ENCODE measurements at regions not wholly inside any gene's neighbourhood (a gene's known extent, or its start where the extent isn't known, plus 50 kb on each side); places are given as distances from the start of the nearest gene placed in this dataset.

DNA sequence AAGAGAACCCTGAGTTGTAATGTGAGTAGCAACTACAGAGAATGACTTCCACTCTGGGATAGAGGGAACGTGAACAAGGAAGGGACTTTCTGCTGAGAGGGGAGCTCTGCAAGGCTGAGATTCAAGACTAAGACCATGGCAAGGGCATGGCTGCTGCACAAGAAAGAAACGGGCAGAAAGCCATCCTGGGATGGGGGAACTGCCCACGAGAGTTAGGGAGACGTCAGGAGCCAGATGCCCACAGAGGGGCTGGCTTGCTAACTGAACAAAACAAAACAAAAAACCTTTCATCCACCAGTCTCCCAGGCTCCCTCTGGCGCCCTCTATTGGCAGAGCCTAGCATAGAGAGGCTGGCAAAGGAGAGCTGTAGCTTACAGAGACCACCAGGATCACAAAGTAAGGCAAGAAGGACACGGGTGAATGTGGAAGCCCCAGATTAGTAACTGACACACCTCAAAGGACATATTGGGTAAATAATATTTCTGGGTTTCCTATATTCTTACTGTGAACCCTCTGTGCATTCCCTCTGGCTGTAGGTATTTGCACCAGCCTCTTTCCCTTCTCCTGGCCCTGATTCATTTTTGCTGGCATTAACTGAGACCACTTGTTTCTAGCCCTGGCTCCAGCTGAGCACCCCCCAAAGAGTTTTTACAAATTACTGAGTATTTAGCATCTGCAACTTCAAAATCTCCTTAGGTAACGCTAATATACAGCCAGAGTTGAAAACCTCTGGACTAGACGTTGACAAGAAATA, 338.3 kb downstream of the EMP1 start:
- TF ChIP-seq CTCF (conservative IDR thresholded peaks at IDR 0.05; ENCODE audit: low read depth, low read length) (peak; percentile 86), EZH2 (IDR thresholded peaks at IDR 0.05; ENCODE audit: low read length, unreplicated experiment) (no peak), EZH2phosphoT487 (IDR thresholded peaks at IDR 0.05; ENCODE audit: borderline replicate concordance, low read length) (no peak)
